HL-60 (cell line): ENCODE measurements at regions not wholly inside any gene's neighbourhood (a gene's known extent, or its start where the extent isn't known, plus 50 kb on each side); places are given as distances from the start of the nearest gene placed in this dataset.

Experiments
- DNase-seq, 2 experiments: peaks; one replicate each; pipeline ENCODE4 v3.0.0-alpha.2; 2010 to 2020; ENCODE audit warnings: low read depth in 1 of 2, low spot score in 1 of 2
- H3K27ac ChIP-seq: fragments of 250-450 bp; sonication (Bioruptor Pico); replicated peaks from 2 replicates; pipeline ENCODE4 v1.5.1; 2020; ENCODE audit warnings: mild to moderate bottlenecking, moderate library complexity
- H3K27me3 ChIP-seq: fragments of 250-450 bp; sonication (Bioruptor Pico); 2 replicates; pipeline ENCODE4 v1.5.1; 2021; ENCODE audit warnings: mild to moderate bottlenecking, moderate library complexity; ENCODE audit not compliant: insufficient read depth, poor library complexity, severe bottlenecking
- H3K4me3 ChIP-seq: replicated peaks from 2 replicates; pipeline ENCODE4 v1.5.1; 2011; ENCODE audit warnings: mild to moderate bottlenecking, control low read depth, low read length; ENCODE audit not compliant: insufficient read depth
- GABPA ChIP-seq: IDR thresholded peaks from 2 replicates; pipeline ENCODE4 v1.6.1; 2012; ENCODE audit warnings: low read depth
- POLR2AphosphoS5 ChIP-seq: IDR thresholded peaks from 2 replicates; pipeline ENCODE4 v1.6.1; 2012; ENCODE audit warnings: low read depth
- REST ChIP-seq: IDR thresholded peaks from 2 replicates; pipeline ENCODE4 v1.6.1; 2012; ENCODE audit warnings: low read depth; ENCODE audit not compliant: insufficient replicate concordance
- SPI1 ChIP-seq: IDR thresholded peaks from 2 replicates; pipeline ENCODE4 v1.6.1; 2012; ENCODE audit warnings: low read depth, mild to moderate bottlenecking, borderline replicate concordance
- TF ChIP-seq, protein P1 (sequence below): IDR thresholded peaks from one replicate; pipeline ENCODE4 v1.5.1; 2011; ENCODE audit warnings: low read length, control low read depth, inconsistent platforms; ENCODE audit not compliant: insufficient read depth

DNA sequence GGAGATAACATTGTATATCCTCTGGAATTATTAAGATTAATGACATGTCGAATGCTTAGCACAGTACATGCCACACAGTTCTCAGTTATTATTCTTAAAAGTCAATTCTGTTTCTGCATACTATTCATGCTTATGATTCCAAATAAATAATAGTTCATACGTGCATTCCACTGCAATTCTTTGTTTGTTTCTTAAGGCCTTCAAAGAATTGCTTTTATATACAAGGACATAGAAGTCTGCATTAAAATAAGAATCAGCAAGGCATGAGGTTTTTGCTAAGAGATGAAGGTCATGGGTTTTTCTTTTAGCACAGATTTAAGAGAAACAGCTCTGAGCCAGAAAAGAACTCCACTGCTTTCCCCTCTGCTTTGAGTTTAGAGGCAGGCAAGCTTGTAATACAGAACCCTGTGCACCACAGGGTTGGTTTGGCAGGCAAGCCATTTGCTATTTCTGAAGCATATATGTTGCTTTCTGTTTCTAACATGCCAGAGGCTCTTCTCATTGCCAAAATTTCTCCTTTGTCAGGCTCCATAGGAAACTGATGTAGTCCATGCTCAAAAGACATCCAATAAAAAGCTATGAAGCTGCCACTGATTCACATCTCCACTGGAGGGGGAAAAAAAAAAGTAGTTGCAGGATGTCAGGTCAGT, 420.6 kb upstream of the TYRP1 start:
- Histone ChIP-seq H3K4me3 (no peak overlapping the region), H3K27ac (no peak overlapping the region), H3K27me3 (no peaks in the 10 kb centered on the region)
- DNase-seq, result no peak
- TF ChIP-seq POLR2AphosphoS5 (no peak), GABPA (no peak), SPI1 (no peak), REST (no peak)
- TF ChIP-seq, protein P1, sequence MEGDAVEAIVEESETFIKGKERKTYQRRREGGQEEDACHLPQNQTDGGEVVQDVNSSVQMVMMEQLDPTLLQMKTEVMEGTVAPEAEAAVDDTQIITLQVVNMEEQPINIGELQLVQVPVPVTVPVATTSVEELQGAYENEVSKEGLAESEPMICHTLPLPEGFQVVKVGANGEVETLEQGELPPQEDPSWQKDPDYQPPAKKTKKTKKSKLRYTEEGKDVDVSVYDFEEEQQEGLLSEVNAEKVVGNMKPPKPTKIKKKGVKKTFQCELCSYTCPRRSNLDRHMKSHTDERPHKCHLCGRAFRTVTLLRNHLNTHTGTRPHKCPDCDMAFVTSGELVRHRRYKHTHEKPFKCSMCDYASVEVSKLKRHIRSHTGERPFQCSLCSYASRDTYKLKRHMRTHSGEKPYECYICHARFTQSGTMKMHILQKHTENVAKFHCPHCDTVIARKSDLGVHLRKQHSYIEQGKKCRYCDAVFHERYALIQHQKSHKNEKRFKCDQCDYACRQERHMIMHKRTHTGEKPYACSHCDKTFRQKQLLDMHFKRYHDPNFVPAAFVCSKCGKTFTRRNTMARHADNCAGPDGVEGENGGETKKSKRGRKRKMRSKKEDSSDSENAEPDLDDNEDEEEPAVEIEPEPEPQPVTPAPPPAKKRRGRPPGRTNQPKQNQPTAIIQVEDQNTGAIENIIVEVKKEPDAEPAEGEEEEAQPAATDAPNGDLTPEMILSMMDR, result no peak

- Histone ChIP-seq H3K4me3 (no peak overlapping the region), H3K27ac (no peak overlapping the region), H3K27me3 (no peaks in the 10 kb centered on the region)
- TF ChIP-seq GABPA (no peak), POLR2AphosphoS5 (no peak), REST (no peak), SPI1 (no peak)
- TF ChIP-seq, protein P1, result no peak
- no peak for DNase-seq
Measured at GRCh38 chr9:12274577-12274976, 418.6 kb upstream of the TYRP1 start.

GRCh38 chr9:12276505-12276904, 416.7 kb upstream of the TYRP1 start:
- H3K4me3 ChIP-seq, result no peak overlapping the region
- H3K27me3 ChIP-seq, result no peaks in the 10 kb centered on the region
- no peak overlapping the region for H3K27ac ChIP-seq
- TF ChIP-seq GABPA (no peak), REST (no peak), POLR2AphosphoS5 (no peak), SPI1 (no peak)
- TF ChIP-seq, protein P1, result no peak
- DNase-seq, result no peak
